CD14-positive monocyte (primary cell): ENCODE measurements at regions not wholly inside any gene's neighbourhood (a gene's known extent, or its start where the extent isn't known, plus 50 kb on each side); places are given as distances from the start of the nearest gene placed in this dataset.

Experiments used
- DNase-seq, 3 donors: peaks; one replicate each; pipeline ENCODE4 v3.0.0-alpha.2; 2011 to 2022
- H2AFZ ChIP-seq: 2 replicates; pipeline ENCODE4 v1.6.0; 2012; ENCODE audit warnings: mild to moderate bottlenecking, low read depth, low read length, inconsistent platforms; ENCODE audit not compliant: insufficient read depth, poor library complexity, severe bottlenecking
- H3K27ac ChIP-seq, 2 donors: 1 replicate in 1 of 2; 2 replicates in 1 of 2; pipeline ENCODE4 v1.5.1; 2012 to 2013; ENCODE audit warnings: low read length in 2 of 2, control low read depth in 1 of 2, inconsistent platforms in 1 of 2, low read depth in 1 of 2, mild to moderate bottlenecking in 1 of 2
- H3K27me3 ChIP-seq, 2 donors: one replicate each; pipeline versions ENCODE4 v1.6.0 to v1.6.1; 2011 to 2013; ENCODE audit warnings: low read length in 2 of 2; ENCODE audit not compliant: control insufficient read depth in 2 of 2, insufficient read depth in 2 of 2
- H3K36me3 ChIP-seq, 2 donors: replicated peaks in 1 of 2; 1 replicate in 1 of 2; 2 replicates in 1 of 2; pipeline versions ENCODE4 v1.5.1 to v1.6.1; 2012 to 2013; ENCODE audit warnings: low read length in 2 of 2, control low read depth in 1 of 2, inconsistent platforms in 1 of 2, mild to moderate bottlenecking in 1 of 2; ENCODE audit not compliant: insufficient read depth in 2 of 2, control insufficient read depth in 1 of 2
- H3K4me1 ChIP-seq, 2 donors: 1 replicate in 1 of 2; 2 replicates in 1 of 2; pipeline versions ENCODE4 v1.5.1 to v1.6.1; 2012 to 2013; ENCODE audit warnings: low read length in 2 of 2, control low read depth in 1 of 2, inconsistent platforms in 1 of 2, mild to moderate bottlenecking in 1 of 2, moderate library complexity in 1 of 2; ENCODE audit not compliant: insufficient read depth in 2 of 2, control insufficient read depth in 1 of 2
- H3K4me2 ChIP-seq: replicated peaks from 2 replicates; pipeline ENCODE3; 2012; ENCODE audit warnings: low read length, moderate library complexity, mild to moderate bottlenecking; ENCODE audit not compliant: poor library complexity, severe bottlenecking; ENCODE audit errors: extremely low read depth
- H3K4me3 ChIP-seq, 3 experiments: fragments of 200-600 bp in 1 of 3; sonication (generic) in 1 of 3; replicated peaks in 1 of 3; 1 replicate in 2 of 3; 2 replicates in 1 of 3; pipeline ENCODE4 v1.5.1; 2011 to 2013; ENCODE audit warnings: low read length in 3 of 3, mild to moderate bottlenecking in 3 of 3, control low read depth in 2 of 3, low read depth in 2 of 3, inconsistent platforms in 1 of 3, moderate library complexity in 1 of 3
- H3K79me2 ChIP-seq: 2 replicates; pipeline ENCODE4 v1.6.0; 2012; ENCODE audit warnings: mild to moderate bottlenecking, control low read depth, inconsistent platforms, low read length, moderate library complexity; ENCODE audit not compliant: insufficient read depth
- H3K9ac ChIP-seq: 2 replicates; pipeline ENCODE4 v1.6.0; 2017; ENCODE audit warnings: low read length, mild to moderate bottlenecking; ENCODE audit not compliant: insufficient read depth, poor library complexity, severe bottlenecking
- H3K9me3 ChIP-seq, 2 donors: replicated peaks in 1 of 2; 1 replicate in 1 of 2; 2 replicates in 1 of 2; pipeline versions ENCODE4 v1.5.1 to v1.6.1; 2012 to 2013; ENCODE audit warnings: low read length in 2 of 2, control low read depth in 1 of 2; ENCODE audit not compliant: control insufficient read depth in 1 of 2, insufficient read depth in 1 of 2
- H4K20me1 ChIP-seq: 2 replicates; pipeline ENCODE4 v1.6.0; 2012; ENCODE audit warnings: mild to moderate bottlenecking, low read length, control low read depth, moderate library complexity; ENCODE audit not compliant: insufficient read depth
- H3K27ac Mint-ChIP-seq, 7 donors: one replicate each; pipeline ENCODE4 v1.8.0; 2020; ENCODE audit warnings: mild to moderate bottlenecking in 7 of 7, mixed read lengths in 7 of 7, moderate library complexity in 6 of 7, inconsistent platforms in 2 of 7
- H3K27me3 Mint-ChIP-seq, 3 donors: one replicate each; pipeline ENCODE4 v1.8.0; 2021 to 2022; ENCODE audit warnings: low read depth in 3 of 3, mild to moderate bottlenecking in 3 of 3, mixed read lengths in 3 of 3, moderate library complexity in 3 of 3, inconsistent platforms in 1 of 3
- H3K36me3 Mint-ChIP-seq, 2 donors: one replicate each; pipeline ENCODE4 v1.8.0; 2020; ENCODE audit warnings: mixed read lengths in 2 of 2, inconsistent platforms in 1 of 2, mild to moderate bottlenecking in 1 of 2
- H3K4me1 Mint-ChIP-seq: one replicate; pipeline ENCODE4 v1.8.0; 2020; ENCODE audit warnings: mild to moderate bottlenecking, mixed read lengths
- H3K4me3 Mint-ChIP-seq, 2 donors: one replicate each; pipeline ENCODE4 v1.8.0; 2020; ENCODE audit warnings: mild to moderate bottlenecking in 2 of 2, mixed read lengths in 2 of 2, moderate library complexity in 1 of 2
- H3K9me3 Mint-ChIP-seq, 7 donors: one replicate each; pipeline ENCODE4 v1.8.0; 2020 to 2022; ENCODE audit warnings: mixed read lengths in 7 of 7, mild to moderate bottlenecking in 6 of 7, moderate library complexity in 6 of 7, inconsistent platforms in 2 of 7
- WGBS: methylation state at CpG from one replicate; pipeline ENCODE4 v1.1.5; 2013; ENCODE audit warnings: missing lambda C conversion rate; ENCODE audit not compliant: insufficient coverage; 5-methylcytosine and 5-hydroxymethylcytosine counted together
- intact Hi-C, 2 donors: fragments of 100-400 bp; cut with micrococcal nuclease; formaldehyde crosslinking; loops; one replicate each; pipeline versions ENCODE4 v1.15.0 to v1.15.1; 2023
- TF ChIP-seq, protein P1 (sequence below): fragments of 200-600 bp; IDR thresholded peaks from one replicate; pipeline ENCODE4 v1.8.0; 2022; ENCODE audit warnings: antibody characterized with exemption, mild to moderate bottlenecking

DNA sequence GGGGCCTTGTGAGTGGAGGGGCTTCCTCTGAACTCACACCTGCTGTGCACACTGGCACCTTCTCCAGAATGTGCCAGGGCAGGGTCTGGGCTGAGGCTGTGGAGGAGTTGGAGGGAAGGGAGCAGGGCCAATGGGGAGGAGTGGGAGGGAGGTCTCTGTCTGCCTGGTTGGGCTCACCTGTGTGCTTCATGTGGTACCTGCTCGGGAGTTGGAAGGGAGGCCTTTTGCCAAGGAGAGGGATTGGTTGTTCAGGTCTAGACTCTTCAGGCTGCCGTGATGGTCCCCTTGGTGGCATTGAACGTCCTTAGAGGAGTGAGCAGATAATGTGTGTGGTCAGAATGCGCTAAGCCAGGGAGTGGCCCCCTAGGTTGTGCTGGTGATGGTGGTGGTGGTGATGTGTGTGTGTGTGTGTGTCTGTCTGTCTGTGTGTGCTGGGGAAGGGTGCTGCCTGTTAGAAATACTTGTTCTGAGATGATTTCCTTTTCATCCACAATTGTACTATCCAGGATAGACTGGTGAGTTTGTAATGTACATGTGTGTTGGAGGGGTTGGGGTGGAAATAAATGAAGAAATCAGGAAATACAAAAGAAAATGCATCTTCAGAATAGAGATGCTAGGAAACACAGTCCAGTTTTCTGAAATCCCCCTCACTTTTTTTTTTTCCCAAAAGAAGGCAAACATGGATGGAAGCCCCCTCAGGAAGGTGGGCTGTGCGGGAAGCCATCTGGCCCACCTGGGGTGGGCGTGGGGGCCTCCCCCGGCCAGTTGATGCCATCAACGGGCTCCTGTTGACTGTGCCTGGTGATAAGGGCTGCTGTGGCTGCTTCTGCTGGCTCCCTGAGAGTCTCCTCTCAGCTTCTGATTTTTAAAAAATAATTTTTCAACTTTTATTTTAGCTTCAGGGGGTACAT is 140.5 kb upstream of the ZNF536 start:
- no peak overlapping the region for H3K27ac ChIP-seq
- no peak overlapping the region for H3K9ac ChIP-seq
- H3K4me1 ChIP-seq = peaks cover 0 to 7% of the 10 kb centered on the region in 2 donors
- H3K36me3 ChIP-seq = no peaks in the 10 kb centered on the region
- H3K4me3 ChIP-seq = no peak overlapping the region
- Mint-ChIP-seq H3K4me3 (peak overlapping the region in 1 of 2 donors; percentile 36), H3K27me3 (peaks cover 59 to 73% (median 64%) of the 10 kb centered on the region in 3 donors), H3K9me3 (peaks cover 0 to 6% (median 4%) of the 10 kb centered on the region in 7 donors), H3K36me3 (peaks cover 0 to 4% of the 10 kb centered on the region in 2 donors), H3K4me1 (peaks cover 10% of the 10 kb centered on the region), H3K27ac (no peak overlapping the region)
- H4K20me1 ChIP-seq = no peaks in the 10 kb centered on the region
- H3K27me3 ChIP-seq = peaks cover 33 to 60% of the 10 kb centered on the region in 2 donors
- WGBS = 83% methylated on average over 7 of the region's 8 CpGs
- no peak overlapping the region for H2AFZ ChIP-seq
- intact Hi-C loops = no loop called here
- TF ChIP-seq, protein P1, sequence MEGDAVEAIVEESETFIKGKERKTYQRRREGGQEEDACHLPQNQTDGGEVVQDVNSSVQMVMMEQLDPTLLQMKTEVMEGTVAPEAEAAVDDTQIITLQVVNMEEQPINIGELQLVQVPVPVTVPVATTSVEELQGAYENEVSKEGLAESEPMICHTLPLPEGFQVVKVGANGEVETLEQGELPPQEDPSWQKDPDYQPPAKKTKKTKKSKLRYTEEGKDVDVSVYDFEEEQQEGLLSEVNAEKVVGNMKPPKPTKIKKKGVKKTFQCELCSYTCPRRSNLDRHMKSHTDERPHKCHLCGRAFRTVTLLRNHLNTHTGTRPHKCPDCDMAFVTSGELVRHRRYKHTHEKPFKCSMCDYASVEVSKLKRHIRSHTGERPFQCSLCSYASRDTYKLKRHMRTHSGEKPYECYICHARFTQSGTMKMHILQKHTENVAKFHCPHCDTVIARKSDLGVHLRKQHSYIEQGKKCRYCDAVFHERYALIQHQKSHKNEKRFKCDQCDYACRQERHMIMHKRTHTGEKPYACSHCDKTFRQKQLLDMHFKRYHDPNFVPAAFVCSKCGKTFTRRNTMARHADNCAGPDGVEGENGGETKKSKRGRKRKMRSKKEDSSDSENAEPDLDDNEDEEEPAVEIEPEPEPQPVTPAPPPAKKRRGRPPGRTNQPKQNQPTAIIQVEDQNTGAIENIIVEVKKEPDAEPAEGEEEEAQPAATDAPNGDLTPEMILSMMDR = no peak
- no peak for DNase-seq
- no peaks in the 10 kb centered on the region for H3K79me2 ChIP-seq
- no peak overlapping the region for H3K4me2 ChIP-seq
- H3K9me3 ChIP-seq = peaks cover 0 to 6% of the 10 kb centered on the region in 2 donors

- WGBS = no CpG with 5 or more reads among the region's 2 CpGs
- H3K27ac Mint-ChIP-seq = no peak overlapping the region
- H4K20me1 ChIP-seq = no peaks in the 10 kb centered on the region
- no peak overlapping the region for H3K4me3 Mint-ChIP-seq
- no peaks in the 10 kb centered on the region for H3K4me1 Mint-ChIP-seq
- peaks cover 0 to 6% of the 10 kb centered on the region in 2 donors for H3K9me3 ChIP-seq
- H3K9ac ChIP-seq = no peak overlapping the region
- no peaks in the 10 kb centered on the region for H3K36me3 Mint-ChIP-seq
- H3K27ac ChIP-seq = no peak overlapping the region
- no peak overlapping the region for H3K4me3 ChIP-seq
- H3K4me2 ChIP-seq = no peak overlapping the region
- peaks cover 0 to 1% (median 0%) of the 10 kb centered on the region in 7 donors for H3K9me3 Mint-ChIP-seq
- DNase-seq = no peak
- H3K36me3 ChIP-seq = no peaks in the 10 kb centered on the region
- peaks cover 54 to 71% (median 56%) of the 10 kb centered on the region in 3 donors for H3K27me3 Mint-ChIP-seq
- TF ChIP-seq, protein P1 = no peak
- H2AFZ ChIP-seq = no peak overlapping the region
- no peaks in the 10 kb centered on the region for H3K79me2 ChIP-seq
- peaks cover 22 to 53% of the 10 kb centered on the region in 2 donors for H3K27me3 ChIP-seq
- intact Hi-C loops = no loop called here
- H3K4me1 ChIP-seq = no peaks in the 10 kb centered on the region
Measured at GRCh38 chr19:30233375-30233774, 138.8 kb upstream of the ZNF536 start.
